PC-9 (cell line): ENCODE measurements at regions not wholly inside any gene's neighbourhood (a gene's known extent, or its start where the extent isn't known, plus 50 kb on each side); places are given as distances from the start of the nearest gene placed in this dataset.

Experiments used
- BruUV-seq: library from RNA; stranded (reverse); fragments of 400-500 nt; replicated peaks from 2 replicates; lab custom pipeline; 2021; lab: Mats Ljungman, UMichigan
- CTCF ChIA-PET: fragments of 300-600 bp; sonication (Branson Sonifier 250); formaldehyde crosslinking; loops from one replicate; lab custom pipeline; 2022; ENCODE audit warnings: antibody characterized with exemption; lab: Charles Lee
- POLR2A ChIA-PET: fragments of 300-600 bp; sonication (Branson Sonifier 250); formaldehyde crosslinking; loops from one replicate; lab custom pipeline; 2022; ENCODE audit warnings: antibody characterized with exemption; ENCODE audit not compliant: unreplicated experiment; lab: Charles Lee
- DNase-seq, 2 experiments: peaks; one replicate each; pipeline versions ENCODE4 v3.0.0 to v3.0.0-alpha.2; 2015 to 2022; ENCODE audit warnings: mixed read lengths in 1 of 2
- H2AFZ ChIP-seq: fragments of 200-600 bp; sonication (generic); 2 replicates; pipeline ENCODE4 v1.8.1; 2017; ENCODE audit warnings: antibody characterized with exemption
- H3F3A ChIP-seq: fragments of 200-600 bp; sonication (generic); 2 replicates; pipeline ENCODE4 v1.8.1; 2017; ENCODE audit warnings: antibody characterized with exemption, mild to moderate bottlenecking, low read depth; ENCODE audit not compliant: insufficient read depth
- H3K27ac ChIP-seq: fragments of 200-600 bp; sonication (generic); 2 replicates; pipeline ENCODE4 v1.6.1; 2016; ENCODE audit warnings: mixed run types
- H3K27me3 ChIP-seq: fragments of 200-600 bp; sonication (generic); 2 replicates; pipeline ENCODE4 v1.6.1; 2016; ENCODE audit warnings: low read depth, mixed run types; ENCODE audit not compliant: insufficient read depth
- H3K36me3 ChIP-seq: fragments of 200-600 bp; sonication (generic); 2 replicates; pipeline ENCODE4 v1.6.1; 2016; ENCODE audit warnings: low read depth, mixed run types
- H3K4me1 ChIP-seq: fragments of 200-600 bp; sonication (generic); replicated peaks from 2 replicates; pipeline ENCODE4 v1.6.1; 2016; ENCODE audit warnings: mixed run types; ENCODE audit not compliant: insufficient read depth
- H3K4me2 ChIP-seq: fragments of 200-600 bp; sonication (generic); 2 replicates; pipeline ENCODE4 v1.6.1; 2017; ENCODE audit warnings: mixed run types
- H3K4me3 ChIP-seq: fragments of 200-600 bp; sonication (generic); 2 replicates; pipeline ENCODE4 v1.6.1; 2016; ENCODE audit warnings: mixed run types
- H3K79me2 ChIP-seq: fragments of 200-600 bp; sonication (generic); 2 replicates; pipeline ENCODE4 v1.6.1; 2017; ENCODE audit warnings: low read depth, mixed run types
- H3K9me2 ChIP-seq: fragments of 200-600 bp; sonication (generic); 2 replicates; pipeline ENCODE4 v1.8.1; 2017; ENCODE audit warnings: mild to moderate bottlenecking; ENCODE audit not compliant: insufficient read depth
- H3K9me3 ChIP-seq: fragments of 200-600 bp; sonication (generic); 2 replicates; pipeline ENCODE4 v1.8.1; 2016; ENCODE audit warnings: low read depth; ENCODE audit not compliant: insufficient read depth
- H4K20me1 ChIP-seq: fragments of 200-600 bp; sonication (generic); 2 replicates; pipeline ENCODE4 v1.8.1; 2017; ENCODE audit not compliant: insufficient read depth
- CTCF ChIP-seq: fragments of 200-600 bp; sonication (generic); conservative IDR thresholded peaks from 2 replicates; pipeline ENCODE4 v1.6.1; 2017; ENCODE audit warnings: mixed run types, antibody characterized with exemption, mild to moderate bottlenecking, moderate library complexity
- EZH2 ChIP-seq: fragments of 200-600 bp; sonication (generic); IDR thresholded peaks from 2 replicates; pipeline ENCODE4 v1.8.0; 2017; ENCODE audit warnings: antibody characterized with exemption, low read depth
- intact Hi-C: fragments of 100-400 bp; cut with micrococcal nuclease; formaldehyde crosslinking; loops from one replicate; pipeline ENCODE4 v1.10.0; 2022; ENCODE audit not compliant: unreplicated experiment

- no peak for DNase-seq
- Histone ChIP-seq H3K9me3 (no peaks in the 10 kb centered on the region), H3K27ac (no peak overlapping the region), H3K4me2 (no peak overlapping the region), H3K4me3 (no peak overlapping the region), H3K36me3 (no peaks in the 10 kb centered on the region), H4K20me1 (no peaks in the 10 kb centered on the region), H3K79me2 (no peaks in the 10 kb centered on the region), H3F3A (no peaks in the 10 kb centered on the region), H3K4me1 (no peaks in the 10 kb centered on the region), H2AFZ (no peak overlapping the region), H3K27me3 (no peaks in the 10 kb centered on the region), H3K9me2 (no peaks in the 10 kb centered on the region)
- CTCF ChIA-PET = no interaction called here
- no TSS peak for BruUV-seq
- TF ChIP-seq CTCF (no peak), EZH2 (no peak)
- POLR2A ChIA-PET = no interaction called here
- intact Hi-C loops = no loop called here
Observed at GRCh38 chr4:147173322-147173721, 227.7 kb upstream of the TTC29 start.

GRCh38 chr4:147173797-147174432, 228.3 kb upstream of the TTC29 start:
- no TSS peak for BruUV-seq
- no peak overlapping the region for H3K27ac ChIP-seq
- H3K9me2 ChIP-seq = no peaks in the 10 kb centered on the region
- TF ChIP-seq CTCF (no peak), EZH2 (no peak)
- H3F3A ChIP-seq = no peaks in the 10 kb centered on the region
- no peak overlapping the region for H3K4me2 ChIP-seq
- no peak overlapping the region for H2AFZ ChIP-seq
- POLR2A ChIA-PET = no interaction called here
- no peaks in the 10 kb centered on the region for H4K20me1 ChIP-seq
- H3K4me1 ChIP-seq = no peaks in the 10 kb centered on the region
- no peaks in the 10 kb centered on the region for H3K36me3 ChIP-seq
- no peak overlapping the region for H3K4me3 ChIP-seq
- no peaks in the 10 kb centered on the region for H3K79me2 ChIP-seq
- intact Hi-C loops = no loop called here
- CTCF ChIA-PET = no interaction called here
- no peaks in the 10 kb centered on the region for H3K9me3 ChIP-seq
- no peaks in the 10 kb centered on the region for H3K27me3 ChIP-seq
- no peak for DNase-seq

- Histone ChIP-seq H3K79me2 (no peaks in the 10 kb centered on the region), H3K36me3 (no peaks in the 10 kb centered on the region), H3K9me2 (no peaks in the 10 kb centered on the region), H3K4me1 (no peaks in the 10 kb centered on the region), H3K9me3 (no peaks in the 10 kb centered on the region), H4K20me1 (no peaks in the 10 kb centered on the region), H3K27me3 (no peaks in the 10 kb centered on the region), H3K27ac (no peak overlapping the region), H3K4me2 (no peak overlapping the region), H2AFZ (no peak overlapping the region), H3K4me3 (no peak overlapping the region), H3F3A (no peaks in the 10 kb centered on the region)
- no peak for TF ChIP-seq CTCF
- no peak for TF ChIP-seq EZH2
- CTCF ChIA-PET = no interaction called here
- POLR2A ChIA-PET = no interaction called here
- intact Hi-C loops = no loop called here
- BruUV-seq = no TSS peak
- DNase-seq = no peak
Observed at GRCh38 chr4:147174591-147174990, 228.9 kb upstream of the TTC29 start.
